HepG2 (cell line): ENCODE measurements at regions not wholly inside any gene's neighbourhood (a gene's known extent, or its start where the extent isn't known, plus 50 kb on each side); places are given as distances from the start of the nearest gene placed in this dataset.

Experiments used
- ATAC-seq: fragments of 200-7000 bp; cut with Tn5 transposase; 3 replicates; pipeline ENCODE4 v1.9.1; 2020; ENCODE audit warnings: mild to moderate bottlenecking, moderate library complexity
- BruUV-seq: library from RNA; stranded (reverse); fragments of 400-500 nt; replicated peaks from 2 replicates; lab custom pipeline; 2021; lab: Mats Ljungman, UMichigan
- CTCF ChIA-PET: fragments of 300-600 bp; formaldehyde crosslinking; extraction: SDS; loops from one replicate; lab custom pipeline; 2021; ENCODE audit warnings: low total read pairs, inconsistent platforms, low intra/inter-chr PET ratio; lab: Yijun Ruan, JAX
- POLR2A ChIA-PET: fragments of 350-600 bp; sonication (Branson Sonifier 250); formaldehyde crosslinking; loops from one replicate; lab custom pipeline; 2020; ENCODE audit warnings: antibody characterized with exemption, inconsistent platforms; lab: Yijun Ruan, JAX
- DNase-seq: peaks from one replicate; pipeline ENCODE4 v3.0.0-alpha.2; 2015; ENCODE audit warnings: low spot score
- FAIRE-seq: peaks from 3 replicates; lab custom pipeline; 2011; peaks lifted over from hg19 to GRCh38; lab: Jason Lieb, UNC
- H2AFZ ChIP-seq: one replicate; pipeline ENCODE4 v1.6.1; 2011; ENCODE audit warnings: low read length, inconsistent platforms
- H3K27ac ChIP-seq: fragments of 300-600 bp; 3 replicates; pipeline ENCODE4 v1.8.0; 2011; ENCODE audit warnings: mixed run types, mild to moderate bottlenecking, mixed read lengths, low read length, inconsistent platforms; ENCODE audit not compliant: insufficient read depth; ENCODE audit errors: extremely low read length
- H3K27me3 ChIP-seq, 2 experiments: fragments of 200-600 bp in 1 of 2; 2 replicates in 1 of 2; 3 replicates in 1 of 2; pipeline versions ENCODE4 v1.6.0 to v1.8.0; 2011; ENCODE audit warnings: low read length in 2 of 2, mild to moderate bottlenecking in 2 of 2, moderate library complexity in 2 of 2, inconsistent platforms in 1 of 2; ENCODE audit not compliant: insufficient read depth in 2 of 2, control insufficient read depth in 1 of 2
- H3K36me3 ChIP-seq, 2 experiments: fragments of 200-600 bp in 1 of 2; replicated peaks in 1 of 2; 2 replicates in 1 of 2; 3 replicates in 1 of 2; pipeline versions ENCODE4 v1.5.1 to v1.8.0; 2011; ENCODE audit warnings: low read length in 2 of 2, inconsistent platforms in 1 of 2; ENCODE audit not compliant: insufficient read depth in 2 of 2, control insufficient read depth in 1 of 2
- H3K4me1 ChIP-seq: 2 replicates; pipeline ENCODE4 v1.5.1; 2012; ENCODE audit warnings: low read length, inconsistent platforms; ENCODE audit not compliant: insufficient read depth
- H3K4me2 ChIP-seq: 2 replicates; pipeline ENCODE4 v1.6.0; 2011; ENCODE audit warnings: low read depth, low read length, inconsistent platforms
- H3K4me3 ChIP-seq, 3 experiments: fragments of 200-600 bp in 1 of 3; sonication (generic), shearing (Covaris generic) in 1 of 3; replicated peaks in 1 of 3; 2 replicates each; pipeline ENCODE4 v1.5.1; 2011 to 2016; ENCODE audit warnings: low read length in 3 of 3, inconsistent platforms in 2 of 3, low read depth in 2 of 3, mild to moderate bottlenecking in 2 of 3, control low read depth in 1 of 3, mixed read lengths in 1 of 3; ENCODE audit not compliant: insufficient read depth in 1 of 3
- H3K79me2 ChIP-seq: one replicate; pipeline ENCODE4 v1.6.1; 2011; ENCODE audit warnings: low read length, inconsistent platforms; ENCODE audit not compliant: insufficient read depth
- H3K9ac ChIP-seq: 2 replicates; pipeline ENCODE4 v1.6.0; 2011; ENCODE audit warnings: mild to moderate bottlenecking, low read depth, low read length, inconsistent platforms; ENCODE audit not compliant: insufficient read depth
- H3K9me3 ChIP-seq: 2 replicates; pipeline ENCODE4 v1.5.1; 2012; ENCODE audit warnings: mild to moderate bottlenecking, low read length
- H4K20me1 ChIP-seq: 2 replicates; pipeline ENCODE4 v1.6.0; 2011; ENCODE audit warnings: inconsistent platforms, mild to moderate bottlenecking, low read length, moderate library complexity; ENCODE audit not compliant: insufficient read depth
- ATF1 ChIP-seq: IDR thresholded peaks from 2 replicates; pipeline ENCODE4 v1.6.1; 2016; ENCODE audit warnings: mild to moderate bottlenecking, control low read depth
- FOXA1 ChIP-seq, 2 experiments: fragments of 450-650 bp in 1 of 2; sonication (generic) in 1 of 2; formaldehyde crosslinking in 1 of 2; IDR thresholded peaks; 2 replicates each; pipeline versions ENCODE4 v1.4.0 to v1.6.1; 2016 to 2020; ENCODE audit warnings: missing genetic modification reagents in 1 of 2
- FOXM1 ChIP-seq: sonication (generic); formaldehyde crosslinking; IDR thresholded peaks from 2 replicates; pipeline ENCODE4 v1.5.0; 2020; ENCODE audit warnings: missing genetic modification reagents
- KDM4B ChIP-seq: sonication (generic); formaldehyde crosslinking; IDR thresholded peaks from 2 replicates; pipeline ENCODE4 v1.4.0; 2020; ENCODE audit warnings: missing genetic modification reagents
- MXD4 ChIP-seq: IDR thresholded peaks from 2 replicates; pipeline ENCODE4 v1.6.1; 2016; ENCODE audit warnings: mild to moderate bottlenecking, missing biosample characterization, missing genetic modification reagents
- NFRKB ChIP-seq: fragments of 450-650 bp; IDR thresholded peaks from 2 replicates; pipeline ENCODE4 v1.6.1; 2017
- PCBP1 ChIP-seq: fragments of 200-400 bp; formaldehyde crosslinking; IDR thresholded peaks from 2 replicates; pipeline ENCODE4 v1.6.1; 2017; ENCODE audit warnings: mild to moderate bottlenecking, low read depth, low read length, borderline replicate concordance
- PHF8 ChIP-seq: sonication (generic); formaldehyde crosslinking; IDR thresholded peaks from 2 replicates; pipeline ENCODE4 v1.5.0; 2020; ENCODE audit warnings: missing genetic modification reagents
- TRIM24 ChIP-seq: sonication (generic); formaldehyde crosslinking; IDR thresholded peaks from 2 replicates; pipeline ENCODE4 v1.8.0; 2022; ENCODE audit warnings: mild to moderate bottlenecking, missing genetic modification reagents
- ZMAT3 ChIP-seq: sonication (generic); formaldehyde crosslinking; conservative IDR thresholded peaks from 2 replicates; pipeline ENCODE4 v1.7.0; 2021; ENCODE audit warnings: missing genetic modification reagents
- WGBS: methylation state at CpG from one replicate; pipeline ENCODE4 v1.1.6; 2017; ENCODE audit warnings: low lambda C conversion rate; 5-methylcytosine and 5-hydroxymethylcytosine counted together
- in situ Hi-C: cut with HindIII; loops from 2 replicates; pipeline ENCODE4 v1.10.0; 2017; ENCODE audit warnings: low pct_unique_long_range_greater_than_20kb; ENCODE audit not compliant: extremely low pct_ligation_motif_present
- intact Hi-C: fragments of 100-400 bp; cut with micrococcal nuclease; formaldehyde crosslinking; loops from one replicate; pipeline ENCODE4 v1.10.0; 2022; ENCODE audit not compliant: unreplicated experiment
- TF ChIP-seq, protein P1 (sequence below): sonication (generic); formaldehyde crosslinking; IDR thresholded peaks from 2 replicates; pipeline ENCODE4 v1.4.0; 2020; ENCODE audit warnings: missing genetic modification reagents, borderline replicate concordance
- TF ChIP-seq, protein P2 (sequence below): sonication (generic); formaldehyde crosslinking; IDR thresholded peaks from 2 replicates; pipeline ENCODE4 v1.4.0; 2020; ENCODE audit warnings: missing genetic modification reagents
- TF ChIP-seq, protein P3 (sequence below), 2 experiments: fragments of 450-650 bp in 1 of 2; sonication (generic) in 1 of 2; formaldehyde crosslinking; IDR thresholded peaks; 2 replicates each; pipeline versions ENCODE4 v1.5.0 to v1.8.0; 2020 to 2022; ENCODE audit warnings: mild to moderate bottlenecking in 1 of 2, missing genetic modification reagents in 1 of 2
- TF ChIP-seq, protein P4 (sequence below): sonication (generic); formaldehyde crosslinking; IDR thresholded peaks from 2 replicates; pipeline ENCODE4 v1.5.0; 2020; ENCODE audit warnings: mild to moderate bottlenecking, missing genetic modification reagents, borderline replicate concordance

DNA sequence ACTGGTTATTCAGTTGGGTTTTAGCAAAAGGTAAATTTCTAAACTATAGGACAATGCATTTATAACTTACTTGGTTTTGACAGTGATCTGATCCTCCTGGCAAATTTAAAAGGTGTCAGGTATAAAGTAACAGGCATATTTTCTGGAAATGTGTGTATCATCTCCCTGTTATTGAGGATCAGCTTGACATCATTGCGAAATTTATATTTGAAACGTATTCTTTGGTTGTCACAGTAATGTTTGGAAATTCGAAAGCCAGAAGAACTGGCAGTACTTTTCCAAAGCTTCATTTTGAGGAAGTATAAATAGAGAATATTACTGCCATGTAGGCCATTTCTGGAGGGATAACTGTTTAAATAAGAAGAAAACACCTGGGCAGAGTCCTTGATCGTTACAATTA is 422.2 kb upstream of the NRXN1 start:
- DNase-seq (no peak), FAIRE-seq (no peak), ATAC-seq (no peak)
- H3K4me3 ChIP-seq = no peak overlapping the region
- H3K79me2 ChIP-seq = no peaks in the 10 kb centered on the region
- no peak overlapping the region for H3K27ac ChIP-seq
- intact Hi-C loops = no loop called here
- no peak overlapping the region for H3K9ac ChIP-seq
- in situ Hi-C loops = no loop called here
- H3K4me1 ChIP-seq = no peaks in the 10 kb centered on the region
- under 1% methylated on average over 4 of the region's 4 CpGs for whole genome bisulfite sequencing
- H3K36me3 ChIP-seq = no peaks in the 10 kb centered on the region
- ChIA-PET POLR2A (no interaction called here), CTCF (no interaction called here)
- no peak overlapping the region for H2AFZ ChIP-seq
- BruUV-seq = no TSS peak
- H3K4me2 ChIP-seq = no peak overlapping the region
- no peaks in the 10 kb centered on the region for H4K20me1 ChIP-seq
- peaks cover 89% of the 10 kb centered on the region for H3K9me3 ChIP-seq
- TF ChIP-seq KDM4B (CRISPR knock-in tag) (no peak), MXD4 (CRISPR knock-in tag) (no peak), PHF8 (no peak), ATF1 (no peak), NFRKB (no peak), TRIM24 (CRISPR knock-in tag) (no peak), FOXM1 (CRISPR knock-in tag) (no peak), ZMAT3 (CRISPR knock-in tag) (no peak), PCBP1 (no peak), FOXA1 (IDR thresholded peaks at IDR 0.05) (no peak), FOXA1 (CRISPR knock-in tag; IDR thresholded peaks at IDR 0.05) (no peak)
- TF ChIP-seq, protein P1, sequence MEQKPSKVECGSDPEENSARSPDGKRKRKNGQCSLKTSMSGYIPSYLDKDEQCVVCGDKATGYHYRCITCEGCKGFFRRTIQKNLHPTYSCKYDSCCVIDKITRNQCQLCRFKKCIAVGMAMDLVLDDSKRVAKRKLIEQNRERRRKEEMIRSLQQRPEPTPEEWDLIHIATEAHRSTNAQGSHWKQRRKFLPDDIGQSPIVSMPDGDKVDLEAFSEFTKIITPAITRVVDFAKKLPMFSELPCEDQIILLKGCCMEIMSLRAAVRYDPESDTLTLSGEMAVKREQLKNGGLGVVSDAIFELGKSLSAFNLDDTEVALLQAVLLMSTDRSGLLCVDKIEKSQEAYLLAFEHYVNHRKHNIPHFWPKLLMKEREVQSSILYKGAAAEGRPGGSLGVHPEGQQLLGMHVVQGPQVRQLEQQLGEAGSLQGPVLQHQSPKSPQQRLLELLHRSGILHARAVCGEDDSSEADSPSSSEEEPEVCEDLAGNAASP = no peak
- TF ChIP-seq, protein P2, sequence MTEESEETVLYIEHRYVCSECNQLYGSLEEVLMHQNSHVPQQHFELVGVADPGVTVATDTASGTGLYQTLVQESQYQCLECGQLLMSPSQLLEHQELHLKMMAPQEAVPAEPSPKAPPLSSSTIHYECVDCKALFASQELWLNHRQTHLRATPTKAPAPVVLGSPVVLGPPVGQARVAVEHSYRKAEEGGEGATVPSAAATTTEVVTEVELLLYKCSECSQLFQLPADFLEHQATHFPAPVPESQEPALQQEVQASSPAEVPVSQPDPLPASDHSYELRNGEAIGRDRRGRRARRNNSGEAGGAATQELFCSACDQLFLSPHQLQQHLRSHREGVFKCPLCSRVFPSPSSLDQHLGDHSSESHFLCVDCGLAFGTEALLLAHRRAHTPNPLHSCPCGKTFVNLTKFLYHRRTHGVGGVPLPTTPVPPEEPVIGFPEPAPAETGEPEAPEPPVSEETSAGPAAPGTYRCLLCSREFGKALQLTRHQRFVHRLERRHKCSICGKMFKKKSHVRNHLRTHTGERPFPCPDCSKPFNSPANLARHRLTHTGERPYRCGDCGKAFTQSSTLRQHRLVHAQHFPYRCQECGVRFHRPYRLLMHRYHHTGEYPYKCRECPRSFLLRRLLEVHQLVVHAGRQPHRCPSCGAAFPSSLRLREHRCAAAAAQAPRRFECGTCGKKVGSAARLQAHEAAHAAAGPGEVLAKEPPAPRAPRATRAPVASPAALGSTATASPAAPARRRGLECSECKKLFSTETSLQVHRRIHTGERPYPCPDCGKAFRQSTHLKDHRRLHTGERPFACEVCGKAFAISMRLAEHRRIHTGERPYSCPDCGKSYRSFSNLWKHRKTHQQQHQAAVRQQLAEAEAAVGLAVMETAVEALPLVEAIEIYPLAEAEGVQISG (CRISPR knock-in tag) = no peak
- TF ChIP-seq, protein P3, sequence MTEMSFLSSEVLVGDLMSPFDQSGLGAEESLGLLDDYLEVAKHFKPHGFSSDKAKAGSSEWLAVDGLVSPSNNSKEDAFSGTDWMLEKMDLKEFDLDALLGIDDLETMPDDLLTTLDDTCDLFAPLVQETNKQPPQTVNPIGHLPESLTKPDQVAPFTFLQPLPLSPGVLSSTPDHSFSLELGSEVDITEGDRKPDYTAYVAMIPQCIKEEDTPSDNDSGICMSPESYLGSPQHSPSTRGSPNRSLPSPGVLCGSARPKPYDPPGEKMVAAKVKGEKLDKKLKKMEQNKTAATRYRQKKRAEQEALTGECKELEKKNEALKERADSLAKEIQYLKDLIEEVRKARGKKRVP (CRISPR knock-in tag; IDR thresholded peaks at IDR 0.05) = no peak
- TF ChIP-seq, protein P4, sequence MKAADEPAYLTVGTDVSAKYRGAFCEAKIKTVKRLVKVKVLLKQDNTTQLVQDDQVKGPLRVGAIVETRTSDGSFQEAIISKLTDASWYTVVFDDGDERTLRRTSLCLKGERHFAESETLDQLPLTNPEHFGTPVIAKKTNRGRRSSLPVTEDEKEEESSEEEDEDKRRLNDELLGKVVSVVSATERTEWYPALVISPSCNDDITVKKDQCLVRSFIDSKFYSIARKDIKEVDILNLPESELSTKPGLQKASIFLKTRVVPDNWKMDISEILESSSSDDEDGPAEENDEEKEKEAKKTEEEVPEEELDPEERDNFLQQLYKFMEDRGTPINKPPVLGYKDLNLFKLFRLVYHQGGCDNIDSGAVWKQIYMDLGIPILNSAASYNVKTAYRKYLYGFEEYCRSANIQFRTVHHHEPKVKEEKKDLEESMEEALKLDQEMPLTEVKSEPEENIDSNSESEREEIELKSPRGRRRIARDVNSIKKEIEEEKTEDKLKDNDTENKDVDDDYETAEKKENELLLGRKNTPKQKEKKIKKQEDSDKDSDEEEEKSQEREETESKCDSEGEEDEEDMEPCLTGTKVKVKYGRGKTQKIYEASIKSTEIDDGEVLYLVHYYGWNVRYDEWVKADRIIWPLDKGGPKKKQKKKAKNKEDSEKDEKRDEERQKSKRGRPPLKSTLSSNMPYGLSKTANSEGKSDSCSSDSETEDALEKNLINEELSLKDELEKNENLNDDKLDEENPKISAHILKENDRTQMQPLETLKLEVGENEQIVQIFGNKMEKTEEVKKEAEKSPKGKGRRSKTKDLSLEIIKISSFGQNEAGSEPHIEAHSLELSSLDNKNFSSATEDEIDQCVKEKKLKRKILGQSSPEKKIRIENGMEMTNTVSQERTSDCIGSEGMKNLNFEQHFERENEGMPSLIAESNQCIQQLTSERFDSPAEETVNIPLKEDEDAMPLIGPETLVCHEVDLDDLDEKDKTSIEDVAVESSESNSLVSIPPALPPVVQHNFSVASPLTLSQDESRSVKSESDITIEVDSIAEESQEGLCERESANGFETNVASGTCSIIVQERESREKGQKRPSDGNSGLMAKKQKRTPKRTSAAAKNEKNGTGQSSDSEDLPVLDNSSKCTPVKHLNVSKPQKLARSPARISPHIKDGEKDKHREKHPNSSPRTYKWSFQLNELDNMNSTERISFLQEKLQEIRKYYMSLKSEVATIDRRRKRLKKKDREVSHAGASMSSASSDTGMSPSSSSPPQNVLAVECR (CRISPR knock-in tag) = no peak
- H3K27me3 ChIP-seq = no peaks in the 10 kb centered on the region
